ENCODE measurements at regions not wholly inside any gene's neighbourhood (a gene's known extent, or its start where the extent isn't known, plus 50 kb on each side); places are given as distances from the start of the nearest gene placed in this dataset.
"Not testable (repeated sequence)": the region's sequence is repeated elsewhere in the genome, so short reads cannot be mapped to it uniquely, and the experiment has no call there.

DNA sequence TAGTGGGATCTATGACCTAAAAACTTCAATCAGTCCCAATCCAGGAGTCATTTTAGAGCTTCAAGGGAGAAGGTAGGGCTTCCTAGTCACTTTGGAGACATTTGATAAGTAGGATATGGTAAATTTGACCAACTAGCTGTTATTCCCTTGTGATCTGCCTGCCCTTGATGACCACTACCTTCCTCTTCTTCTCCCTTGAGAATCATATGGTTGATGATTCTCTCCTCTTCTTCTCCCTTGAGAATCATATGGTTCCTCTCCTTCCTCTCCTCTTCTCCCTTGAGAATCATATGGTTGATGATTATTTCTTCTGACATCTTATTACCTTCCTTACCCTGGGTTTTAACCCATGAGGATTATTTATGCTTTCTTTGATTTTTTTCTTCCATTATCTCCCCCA, 482.6 kb upstream of the TENM3 start:
- no peak for DNase-seq (ENCODE audit: low spot score)

DNA sequence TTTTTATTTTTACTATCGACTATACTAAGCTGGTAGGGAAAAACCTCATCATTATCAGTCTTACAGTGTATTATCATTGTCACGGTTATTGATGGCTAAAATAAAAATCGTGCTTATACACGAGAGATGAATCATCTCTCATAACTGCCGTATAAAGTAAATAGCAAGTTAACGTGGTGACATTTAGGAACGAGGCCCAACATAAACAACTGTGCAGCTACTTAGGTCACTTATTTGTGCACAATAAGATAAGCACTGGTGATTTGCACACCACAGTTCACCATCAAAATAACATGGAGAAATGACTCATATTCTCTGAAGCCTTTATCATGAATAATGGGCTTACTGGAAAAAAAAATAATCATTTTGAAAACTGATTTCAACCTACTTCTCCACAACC, 482.0 kb upstream of the TENM3 start:
- DNase-seq (ENCODE audit: low spot score) = no peak

DNA sequence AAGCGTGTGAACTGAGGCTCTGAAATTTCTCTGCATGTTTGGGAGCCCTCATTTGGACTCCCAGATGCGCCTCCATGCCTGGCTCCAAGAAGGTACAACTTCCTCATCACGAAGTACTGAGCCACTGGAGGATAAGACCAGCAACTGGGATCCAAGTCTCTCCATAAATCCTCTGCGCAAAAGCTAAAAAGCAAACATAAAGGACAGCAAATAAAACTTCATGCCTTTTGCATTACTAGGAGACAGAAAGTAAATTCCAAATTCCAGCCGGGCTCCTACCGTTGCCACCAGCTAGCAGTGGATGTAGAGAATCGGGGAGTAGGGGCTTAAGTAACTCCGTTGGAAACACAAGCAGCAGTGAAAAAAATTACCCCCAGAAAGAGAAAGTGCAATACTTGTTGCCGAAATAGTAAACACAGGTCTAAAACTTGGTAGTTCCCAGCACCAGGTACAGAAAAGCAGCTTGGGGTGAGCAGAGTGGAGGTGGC, 477.1 kb upstream of the TENM3 start:
- no peak for DNase-seq (ENCODE audit: low spot score)

DNA sequence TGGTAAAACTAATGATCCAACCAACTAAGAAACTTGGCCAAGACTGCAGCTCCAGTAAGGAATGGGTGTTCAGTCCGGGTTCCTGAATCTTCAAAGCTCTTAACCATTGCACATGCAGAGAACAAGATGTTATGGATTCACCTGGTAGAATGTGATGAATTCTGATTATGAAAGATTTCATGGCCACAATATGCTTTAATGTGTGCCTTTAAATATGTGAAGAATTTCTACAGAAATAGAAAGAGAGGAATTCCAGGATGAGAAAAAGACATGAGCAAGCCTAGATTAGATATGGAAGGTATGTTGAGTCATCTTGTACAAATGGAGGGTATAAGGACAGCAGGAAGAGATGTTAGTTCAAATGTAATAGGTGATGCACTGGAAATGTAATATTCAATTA, 472.2 kb upstream of the TENM3 start:
- no peak for DNase-seq (ENCODE audit: low spot score)

DNA sequence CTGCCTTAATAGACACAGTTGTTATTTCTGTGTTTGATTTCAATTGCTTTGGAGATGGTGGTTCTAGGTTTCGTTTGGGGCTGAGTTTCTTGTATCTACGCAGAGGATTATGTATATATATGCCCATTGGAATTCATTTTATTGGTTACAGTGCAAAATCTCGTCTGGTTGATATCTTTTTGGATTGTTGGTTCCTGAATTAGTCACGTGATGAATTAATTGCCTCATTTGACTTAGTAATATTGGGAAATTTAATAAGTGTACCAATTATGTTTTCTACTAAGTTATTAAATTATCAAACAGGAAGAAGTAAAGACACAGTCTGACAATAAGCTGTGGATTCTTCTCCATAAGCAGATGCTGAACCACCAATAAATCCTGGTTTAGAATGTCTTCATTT, 467.9 kb upstream of the TENM3 start:
- no peak for DNase-seq (ENCODE audit: low spot score)

DNA sequence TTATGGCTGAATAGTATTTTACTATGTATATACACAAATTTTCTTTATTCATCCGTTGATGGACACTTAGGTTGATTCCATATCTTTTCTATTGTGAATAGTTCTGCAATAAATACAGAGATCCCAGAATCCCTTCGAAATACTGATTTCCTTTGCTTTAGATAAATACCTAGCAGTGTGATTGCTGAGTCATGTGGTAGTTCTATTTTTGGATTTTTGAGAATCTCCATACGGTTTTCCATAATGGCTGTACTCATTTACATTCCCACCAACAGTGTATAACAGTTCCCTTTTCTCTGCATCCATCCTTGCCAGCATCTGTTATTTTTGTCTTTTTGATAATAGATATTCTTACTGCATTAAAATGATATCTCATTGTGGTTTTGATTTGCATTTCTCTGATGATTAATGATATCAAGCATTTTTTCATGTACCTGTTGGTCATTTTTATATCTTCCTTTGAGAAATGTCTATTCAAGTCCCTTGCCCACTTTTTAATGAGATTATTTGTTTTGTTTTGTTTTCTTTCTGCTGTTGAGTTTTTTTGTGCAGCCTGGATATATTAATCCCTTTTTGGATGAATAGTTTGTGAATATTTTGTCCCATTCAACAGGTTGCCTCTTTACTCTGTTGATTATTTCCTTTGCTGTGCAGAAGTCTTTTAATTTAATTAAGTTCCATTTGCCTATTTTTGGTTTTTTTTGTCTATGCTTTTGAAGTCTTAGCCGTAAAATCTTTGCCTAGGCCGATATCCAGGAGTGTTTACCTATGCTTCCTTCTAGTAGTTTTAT, 466.7 kb upstream of the TENM3 start:
- DNase-seq (ENCODE audit: low spot score) = no peak

DNA sequence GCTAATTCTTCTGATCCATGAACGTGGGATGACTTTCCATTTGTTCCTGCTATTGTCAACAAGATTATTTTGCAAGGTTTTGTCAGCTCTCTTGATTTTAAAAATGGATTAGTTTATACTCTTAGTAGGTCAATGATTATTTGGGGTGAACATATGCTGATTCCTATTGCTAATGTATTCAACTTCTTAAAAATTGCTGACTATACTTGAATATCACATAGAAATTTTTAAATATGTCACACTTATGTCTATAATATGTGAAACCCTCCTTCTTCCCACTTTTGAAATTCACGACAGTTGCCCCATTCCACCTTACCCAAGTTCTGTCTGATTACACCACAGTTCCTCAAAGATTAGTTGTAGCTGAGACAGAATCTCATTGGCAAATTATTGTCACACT, 465.7 kb upstream of the TENM3 start:
- no peak for DNase-seq (ENCODE audit: low spot score)

DNA sequence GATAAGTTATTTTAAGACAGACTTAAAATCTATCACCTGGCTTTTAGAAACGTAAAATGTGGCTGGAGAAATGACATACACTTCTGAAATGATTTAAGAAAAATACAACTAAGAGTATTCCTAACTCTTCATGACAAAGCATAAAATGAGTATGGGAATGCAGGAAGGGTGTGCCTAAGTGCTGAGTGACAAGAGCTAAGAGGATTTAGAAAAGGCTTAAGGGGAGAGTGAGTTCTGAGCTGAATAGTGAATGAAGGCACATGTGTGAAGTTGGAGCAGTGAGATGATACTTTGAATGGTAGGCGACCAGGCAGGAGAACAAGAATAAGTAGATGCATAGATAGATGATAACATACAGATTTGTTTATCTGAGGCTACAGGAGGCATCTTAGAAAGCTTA, 458.3 kb upstream of the TENM3 start:
- DNase-seq (ENCODE audit: low spot score) = no peak

DNA sequence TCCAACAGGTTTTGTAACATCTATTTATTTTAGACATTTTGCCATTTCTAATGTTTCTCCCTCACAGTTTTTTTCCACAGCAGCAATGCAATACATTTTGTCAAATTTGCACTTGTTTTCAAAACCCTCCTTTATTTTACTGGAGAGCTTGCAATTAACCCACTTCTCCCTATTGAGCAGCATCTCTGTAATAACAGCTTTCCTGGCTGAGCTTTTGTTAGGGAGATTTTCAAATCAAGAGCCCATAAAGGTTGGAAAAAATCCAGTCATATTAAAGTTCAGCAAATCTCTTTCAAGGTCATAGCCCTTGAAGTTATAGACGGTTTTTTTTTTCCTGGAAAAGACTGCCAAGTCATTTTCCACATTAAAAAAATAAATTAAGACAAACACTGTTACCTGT, 450.6 kb upstream of the TENM3 start:
- no peak for DNase-seq (ENCODE audit: low spot score)

DNA sequence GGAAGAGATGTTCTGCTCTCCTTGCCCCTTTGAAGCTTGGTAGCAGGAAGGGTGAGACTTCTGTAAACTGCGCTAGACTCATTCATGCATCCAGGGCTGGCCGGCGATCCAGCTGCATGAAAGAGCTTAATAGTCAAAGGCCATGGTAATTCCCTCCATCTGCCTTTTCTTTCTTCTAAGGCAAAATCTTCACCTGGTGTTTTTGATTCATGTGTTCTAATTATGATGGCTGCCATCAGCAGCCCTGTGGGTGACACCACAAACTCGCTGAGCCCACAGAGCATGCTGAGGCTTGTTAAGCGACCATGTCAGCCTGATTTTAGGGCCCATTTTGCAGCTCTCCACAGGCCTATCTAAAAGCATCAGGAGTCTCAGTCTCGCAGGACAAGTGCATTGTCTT, 450.1 kb upstream of the TENM3 start:
- no peak for DNase-seq (ENCODE audit: low spot score)

DNA sequence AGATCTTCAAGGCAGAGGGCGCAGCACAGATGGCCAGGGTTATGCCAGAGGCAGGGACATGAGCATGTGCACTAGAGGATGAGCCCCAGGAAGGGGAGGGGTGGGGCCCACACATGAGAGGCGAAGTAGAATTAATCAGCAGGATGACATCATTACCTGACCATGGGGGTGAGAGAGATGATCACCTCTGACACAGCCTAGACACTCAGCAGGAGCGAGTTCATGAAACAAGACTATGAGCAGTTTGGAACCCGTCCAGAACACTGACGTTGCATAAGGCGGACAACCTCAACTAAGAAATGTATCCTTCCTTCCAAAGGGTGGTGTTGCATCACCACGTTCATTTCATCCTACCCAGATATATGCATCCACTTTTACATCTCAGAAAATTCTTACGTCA, 446.7 kb upstream of the TENM3 start:
- DNase-seq (ENCODE audit: low spot score) = no peak

DNA sequence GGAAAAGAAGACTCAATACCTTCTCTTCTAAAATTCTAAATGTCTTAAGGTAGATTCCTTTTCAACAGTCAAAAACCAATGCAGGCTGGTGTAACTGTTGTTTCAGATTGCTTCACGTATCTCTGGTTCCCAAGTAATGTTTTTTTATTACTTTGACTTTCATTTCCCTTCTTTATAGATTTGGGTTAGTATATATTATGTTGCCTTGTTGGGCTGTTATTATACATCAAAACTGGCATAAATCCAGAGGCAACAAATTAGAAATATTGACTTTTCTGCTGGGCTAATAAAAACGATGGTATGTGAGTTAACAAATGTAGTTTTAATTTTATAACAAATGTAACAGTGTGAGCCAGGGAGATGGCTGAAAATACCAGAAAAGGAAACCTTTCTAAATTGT, 444.7 kb upstream of the TENM3 start:
- no peak for DNase-seq (ENCODE audit: low spot score)

DNA sequence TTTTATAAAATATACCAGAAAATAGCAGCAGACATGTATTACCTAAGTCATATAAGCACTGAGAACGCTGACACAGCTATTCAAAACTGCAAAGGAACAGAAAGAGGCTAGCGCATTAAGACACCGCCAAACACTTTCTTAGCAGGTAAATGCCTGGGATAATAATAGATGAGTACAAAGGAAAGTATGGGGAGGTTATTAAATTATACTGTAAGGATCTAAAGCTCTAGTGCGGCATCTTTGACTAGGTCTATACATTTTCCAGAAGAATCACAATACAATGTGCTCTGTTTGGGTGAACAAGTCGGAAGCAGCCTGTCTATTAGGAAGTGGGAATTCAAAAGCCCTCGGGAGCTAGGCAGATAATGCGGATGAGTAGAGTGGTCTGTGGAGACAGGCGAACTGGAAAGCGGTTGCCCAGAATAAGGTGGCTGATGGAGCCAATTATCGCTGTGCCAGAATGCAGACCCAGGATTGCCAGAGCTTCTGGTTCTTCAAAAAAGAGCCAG, 443.6 kb upstream of the TENM3 start:
- DNase-seq (ENCODE audit: low spot score) = no peak

DNA sequence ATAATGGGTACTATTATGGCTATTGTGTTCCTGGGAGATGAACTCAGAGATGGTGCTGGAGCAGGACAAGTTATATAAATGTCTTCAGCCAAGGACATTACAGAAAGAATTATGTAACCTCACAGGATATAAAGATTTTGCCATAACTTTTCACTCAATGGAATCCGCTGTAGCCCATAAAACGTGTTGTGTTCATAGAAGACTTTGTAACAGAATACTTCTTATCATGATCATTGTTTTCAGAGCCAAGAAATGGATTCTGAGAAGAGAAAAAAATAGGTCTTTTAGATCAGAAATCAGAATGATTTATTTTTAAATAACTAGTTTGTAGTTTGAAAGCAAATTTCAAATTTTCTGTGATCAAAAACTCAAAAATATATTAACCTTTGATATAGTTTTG, 441.0 kb upstream of the TENM3 start:
- no peak for DNase-seq (ENCODE audit: low spot score)

DNA sequence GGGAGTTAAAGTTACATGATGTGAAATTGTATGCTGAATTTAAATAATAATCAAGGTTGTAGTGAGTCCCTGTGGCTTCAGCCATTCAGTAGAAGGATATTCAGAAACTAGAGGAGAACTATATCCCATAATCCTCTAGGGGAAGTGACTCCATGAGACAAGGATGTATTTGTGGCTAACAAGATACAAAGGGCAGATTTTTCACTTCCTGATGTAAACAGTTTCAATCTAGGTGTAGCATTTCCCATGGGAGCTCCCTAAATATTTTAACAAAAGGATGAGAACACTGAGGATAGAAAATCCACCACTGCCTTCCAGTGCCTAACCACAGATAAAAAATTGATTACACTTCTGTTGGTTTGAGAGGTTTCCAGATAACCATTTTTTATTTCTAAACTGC, 435.4 kb upstream of the TENM3 start:
- no peak for DNase-seq (ENCODE audit: low spot score)

DNA sequence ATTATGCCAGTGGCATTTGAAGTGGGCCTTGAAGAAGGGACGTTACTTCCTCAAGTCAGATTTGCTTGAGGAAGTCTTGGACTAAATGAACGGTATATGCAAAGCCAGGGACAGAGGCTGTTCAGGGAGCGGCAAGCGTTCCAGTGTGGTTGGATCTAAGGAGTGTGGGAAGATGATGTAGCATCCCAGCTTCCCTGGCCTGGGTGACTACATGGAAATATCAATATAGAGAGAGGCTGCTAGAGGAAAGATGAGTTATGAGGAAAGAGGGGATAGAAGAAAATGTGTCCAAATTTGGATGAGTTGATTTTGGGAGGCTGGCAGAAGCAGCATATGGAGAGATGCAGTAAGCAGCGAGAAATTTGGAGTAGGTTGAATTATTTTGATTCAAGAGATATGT, 432.5 kb upstream of the TENM3 start:
- no peak for DNase-seq (ENCODE audit: low spot score)

DNA sequence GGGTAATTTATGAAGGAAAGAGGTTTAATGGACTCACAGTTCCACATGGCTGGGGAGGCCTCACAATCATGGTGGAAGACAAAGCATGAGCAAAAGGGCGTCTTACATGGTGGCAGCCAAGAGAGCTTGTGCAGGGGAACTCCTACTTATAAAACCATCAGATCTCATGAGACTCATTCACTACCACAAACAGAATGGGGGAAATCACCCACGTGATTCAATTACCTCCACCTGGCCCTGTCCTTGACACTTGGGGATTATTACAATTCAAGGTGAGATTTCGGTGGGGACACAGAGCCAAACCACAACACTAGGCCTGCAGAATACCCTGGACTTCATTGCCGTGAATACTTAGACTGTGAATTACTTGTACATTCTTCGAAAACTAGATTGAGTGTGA, 431.7 kb upstream of the TENM3 start:
- not testable (repeated sequence) for DNase-seq (ENCODE audit: low spot score)

DNA sequence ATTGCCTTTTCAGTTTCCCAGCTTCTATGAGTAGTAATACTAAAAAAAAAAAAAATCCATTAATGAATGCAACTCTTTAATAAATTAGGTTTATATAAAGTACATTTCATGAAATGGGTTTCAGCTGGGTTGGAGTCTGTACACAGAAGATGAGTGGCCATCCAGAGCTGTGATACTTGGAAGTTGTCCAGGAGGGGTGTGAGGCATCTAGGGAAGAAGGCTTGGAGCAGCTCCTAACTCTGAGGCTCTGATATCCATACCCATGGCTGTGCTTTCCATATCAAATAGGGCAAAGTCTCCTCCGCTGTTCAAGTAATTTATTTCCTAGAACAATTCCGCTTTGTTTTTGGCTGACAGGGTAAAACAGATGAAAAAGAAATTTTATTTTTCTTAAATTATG, 423.3 kb upstream of the TENM3 start:
- no peak for DNase-seq (ENCODE audit: low spot score)

DNA sequence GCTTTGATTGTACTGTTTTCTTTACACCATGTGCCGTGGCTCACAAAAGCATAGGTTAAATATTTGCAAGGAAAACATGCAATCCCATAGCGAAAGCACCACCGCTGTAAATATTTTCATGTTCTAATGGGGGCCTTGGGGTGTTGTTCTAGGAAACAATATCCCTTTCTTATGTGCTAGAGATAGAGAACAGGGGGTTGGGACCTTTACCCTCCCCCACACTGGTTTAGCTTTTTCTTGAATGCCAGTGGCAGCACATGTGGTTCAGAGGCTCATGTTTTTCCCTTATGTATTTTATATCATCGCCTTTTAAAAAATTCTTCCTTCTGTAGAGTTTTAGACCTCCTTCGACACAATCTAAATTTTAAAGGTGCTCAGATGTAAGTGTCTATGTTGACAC, 422.6 kb upstream of the TENM3 start:
- DNase-seq (ENCODE audit: low spot score) = no peak

DNA sequence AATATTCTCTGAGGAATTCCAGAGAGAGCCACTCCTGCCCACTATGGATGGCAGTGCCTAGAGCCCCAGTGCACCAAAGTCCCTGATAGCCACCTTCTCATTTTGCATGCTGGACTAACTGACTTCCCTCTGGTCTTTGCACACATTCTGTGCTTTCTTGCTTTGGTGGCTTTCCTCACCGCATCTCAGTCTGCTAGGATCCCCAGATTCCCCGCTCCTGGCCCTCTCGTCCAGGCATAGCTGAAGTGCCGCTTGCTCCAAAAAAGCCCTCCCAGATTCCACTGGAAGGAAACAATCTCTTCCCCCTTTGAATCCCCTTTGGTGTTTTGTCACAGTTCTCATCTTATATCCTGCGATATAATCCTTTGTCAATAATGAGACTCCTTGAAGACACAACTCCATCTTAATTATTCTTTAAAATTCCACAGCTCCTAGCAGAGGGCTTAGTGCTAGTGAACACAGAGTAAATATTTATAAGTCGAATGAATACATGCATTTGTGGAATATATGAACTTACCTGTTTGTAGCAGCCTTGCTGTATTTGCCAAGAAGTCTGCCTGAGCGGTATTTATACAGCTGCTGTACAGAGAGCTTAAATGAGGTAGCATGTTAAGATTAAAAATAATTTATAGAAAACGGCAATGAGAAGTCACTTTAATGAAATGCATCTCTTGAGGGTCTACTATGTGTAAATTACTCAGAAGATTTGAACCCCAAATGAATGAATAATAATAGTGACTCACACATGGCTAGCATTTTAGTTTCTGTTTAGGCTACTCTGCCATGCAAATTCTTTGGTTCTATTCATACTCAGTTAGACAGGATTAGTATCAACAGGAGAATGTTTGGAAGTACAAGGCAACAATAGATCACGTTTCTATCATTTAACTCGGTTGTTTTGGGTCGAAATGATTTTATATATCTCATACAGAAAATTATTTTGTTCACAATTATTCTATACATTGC, 421.9 kb upstream of the TENM3 start:
- peak; percentile 41 for DNase-seq (ENCODE audit: low spot score)

DNA sequence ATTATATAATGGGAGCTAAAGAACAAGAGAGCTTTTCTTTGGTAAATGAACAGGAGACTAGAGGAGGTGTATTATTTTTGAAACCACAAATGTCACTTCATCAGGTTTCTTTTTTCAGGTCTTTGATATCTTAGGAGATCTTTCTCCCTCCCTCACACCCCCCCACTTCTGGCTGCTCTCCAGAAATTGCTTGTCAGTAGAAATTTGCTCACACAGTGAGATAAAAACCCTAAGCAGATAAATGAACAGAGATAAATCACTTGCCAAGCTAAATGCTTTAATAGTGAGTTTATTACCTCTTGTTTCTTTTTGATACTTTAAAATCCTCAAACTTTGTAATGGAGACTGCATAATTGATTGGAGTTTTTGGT, 421.2 kb upstream of the TENM3 start:
- no peak for DNase-seq (ENCODE audit: low spot score)

DNA sequence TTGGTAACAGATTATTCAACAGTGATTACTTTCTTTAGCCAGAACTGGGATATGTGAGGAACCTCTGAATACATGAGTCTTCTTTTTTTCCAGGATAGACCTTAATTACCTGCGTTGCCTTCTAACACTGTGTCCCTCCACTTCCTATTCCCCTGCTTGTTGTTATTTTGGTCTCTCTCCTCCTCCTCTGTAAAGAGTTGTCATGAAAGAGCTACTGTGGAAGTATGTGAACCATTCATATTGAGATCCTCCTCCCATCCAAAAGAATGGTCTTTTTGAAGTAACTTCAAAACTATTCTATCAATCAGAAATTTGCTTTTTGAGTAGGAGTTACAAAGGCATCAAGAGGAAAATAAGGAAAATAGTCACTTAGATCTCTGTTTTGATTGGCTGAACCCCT, 420.0 kb upstream of the TENM3 start:
- no peak for DNase-seq (ENCODE audit: low spot score)

DNA sequence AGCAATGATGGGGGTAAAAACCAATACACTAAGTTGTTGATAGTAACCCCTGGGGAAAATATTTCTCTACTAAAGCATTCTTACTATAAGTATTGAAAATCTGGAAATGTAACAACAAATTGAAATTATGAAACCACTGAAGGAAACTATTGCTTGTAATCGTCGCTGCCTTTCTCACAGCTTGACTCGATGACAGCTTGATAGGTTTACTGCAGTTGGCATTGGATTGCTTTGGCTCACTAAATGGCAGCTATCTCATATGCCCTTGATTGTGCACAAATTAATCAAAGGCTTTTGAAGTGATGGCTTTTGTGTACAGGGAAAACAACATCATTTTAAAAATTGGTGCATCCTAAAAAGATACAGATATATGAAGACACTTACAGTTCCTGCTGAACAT, 419.6 kb upstream of the TENM3 start:
- no peak for DNase-seq (ENCODE audit: low spot score)

Measured in AG08395 (cell line).